HepG2 (cell line): ENCODE measurements at regions not wholly inside any gene's neighbourhood (a gene's known extent, or its start where the extent isn't known, plus 50 kb on each side); places are given as distances from the start of the nearest gene placed in this dataset.

Experiments used
- ATAC-seq: fragments of 200-7000 bp; cut with Tn5 transposase; 3 replicates; pipeline ENCODE4 v1.9.1; 2020; ENCODE audit warnings: mild to moderate bottlenecking, moderate library complexity
- BruUV-seq: library from RNA; stranded (reverse); fragments of 400-500 nt; replicated peaks from 2 replicates; lab custom pipeline; 2021; lab: Mats Ljungman, UMichigan
- CTCF ChIA-PET: fragments of 300-600 bp; formaldehyde crosslinking; extraction: SDS; loops from one replicate; lab custom pipeline; 2021; ENCODE audit warnings: low total read pairs, inconsistent platforms, low intra/inter-chr PET ratio; lab: Yijun Ruan, JAX
- POLR2A ChIA-PET: fragments of 350-600 bp; sonication (Branson Sonifier 250); formaldehyde crosslinking; loops from one replicate; lab custom pipeline; 2020; ENCODE audit warnings: antibody characterized with exemption, inconsistent platforms; lab: Yijun Ruan, JAX
- DNase-seq: peaks from one replicate; pipeline ENCODE4 v3.0.0-alpha.2; 2015; ENCODE audit warnings: low spot score
- FAIRE-seq: peaks from 3 replicates; lab custom pipeline; 2011; peaks lifted over from hg19 to GRCh38; lab: Jason Lieb, UNC
- H2AFZ ChIP-seq: one replicate; pipeline ENCODE4 v1.6.1; 2011; ENCODE audit warnings: low read length, inconsistent platforms
- H3K27ac ChIP-seq: fragments of 300-600 bp; 3 replicates; pipeline ENCODE4 v1.8.0; 2011; ENCODE audit warnings: mixed run types, mild to moderate bottlenecking, mixed read lengths, low read length, inconsistent platforms; ENCODE audit not compliant: insufficient read depth; ENCODE audit errors: extremely low read length
- H3K27me3 ChIP-seq, 2 experiments: fragments of 200-600 bp in 1 of 2; 2 replicates in 1 of 2; 3 replicates in 1 of 2; pipeline versions ENCODE4 v1.6.0 to v1.8.0; 2011; ENCODE audit warnings: low read length in 2 of 2, mild to moderate bottlenecking in 2 of 2, moderate library complexity in 2 of 2, inconsistent platforms in 1 of 2; ENCODE audit not compliant: insufficient read depth in 2 of 2, control insufficient read depth in 1 of 2
- H3K36me3 ChIP-seq, 2 experiments: fragments of 200-600 bp in 1 of 2; replicated peaks in 1 of 2; 2 replicates in 1 of 2; 3 replicates in 1 of 2; pipeline versions ENCODE4 v1.5.1 to v1.8.0; 2011; ENCODE audit warnings: low read length in 2 of 2, inconsistent platforms in 1 of 2; ENCODE audit not compliant: insufficient read depth in 2 of 2, control insufficient read depth in 1 of 2
- H3K4me1 ChIP-seq: 2 replicates; pipeline ENCODE4 v1.5.1; 2012; ENCODE audit warnings: low read length, inconsistent platforms; ENCODE audit not compliant: insufficient read depth
- H3K4me2 ChIP-seq: 2 replicates; pipeline ENCODE4 v1.6.0; 2011; ENCODE audit warnings: low read depth, low read length, inconsistent platforms
- H3K4me3 ChIP-seq, 3 experiments: fragments of 200-600 bp in 1 of 3; sonication (generic), shearing (Covaris generic) in 1 of 3; replicated peaks in 1 of 3; 2 replicates each; pipeline ENCODE4 v1.5.1; 2011 to 2016; ENCODE audit warnings: low read length in 3 of 3, inconsistent platforms in 2 of 3, low read depth in 2 of 3, mild to moderate bottlenecking in 2 of 3, control low read depth in 1 of 3, mixed read lengths in 1 of 3; ENCODE audit not compliant: insufficient read depth in 1 of 3
- H3K79me2 ChIP-seq: one replicate; pipeline ENCODE4 v1.6.1; 2011; ENCODE audit warnings: low read length, inconsistent platforms; ENCODE audit not compliant: insufficient read depth
- H3K9ac ChIP-seq: 2 replicates; pipeline ENCODE4 v1.6.0; 2011; ENCODE audit warnings: mild to moderate bottlenecking, low read depth, low read length, inconsistent platforms; ENCODE audit not compliant: insufficient read depth
- H3K9me3 ChIP-seq: 2 replicates; pipeline ENCODE4 v1.5.1; 2012; ENCODE audit warnings: mild to moderate bottlenecking, low read length
- H4K20me1 ChIP-seq: 2 replicates; pipeline ENCODE4 v1.6.0; 2011; ENCODE audit warnings: inconsistent platforms, mild to moderate bottlenecking, low read length, moderate library complexity; ENCODE audit not compliant: insufficient read depth
- CBFB ChIP-seq: sonication (generic); formaldehyde crosslinking; IDR thresholded peaks from 2 replicates; pipeline ENCODE4 v1.4.0; 2020; ENCODE audit warnings: missing genetic modification reagents
- ETV6 ChIP-seq: sonication (generic); formaldehyde crosslinking; conservative IDR thresholded peaks from 2 replicates; pipeline ENCODE4 v1.4.0; 2020; ENCODE audit warnings: missing genetic modification reagents
- GTF2F1 ChIP-seq: fragments of 150-350 bp; IDR thresholded peaks from 2 replicates; pipeline ENCODE4 v1.6.1; 2014; ENCODE audit warnings: low read length
- KDM1A ChIP-seq: IDR thresholded peaks from 2 replicates; pipeline ENCODE4 v1.6.1; 2016; ENCODE audit warnings: missing compliant biosample characterization
- KLF11 ChIP-seq: IDR thresholded peaks from 2 replicates; pipeline ENCODE4 v1.6.1; 2016; ENCODE audit warnings: missing compliant biosample characterization
- MBD4 ChIP-seq: IDR thresholded peaks from 2 replicates; pipeline ENCODE4 v1.6.1; 2012; ENCODE audit warnings: low read length, inconsistent platforms, borderline replicate concordance
- MIER2 ChIP-seq: IDR thresholded peaks from 2 replicates; pipeline ENCODE4 v1.6.1; 2016; ENCODE audit warnings: missing biosample characterization, missing genetic modification reagents
- MTF2 ChIP-seq: sonication (generic); formaldehyde crosslinking; IDR thresholded peaks from 2 replicates; pipeline ENCODE4 v1.5.0; 2020; ENCODE audit warnings: missing genetic modification reagents, borderline replicate concordance
- NFE2L1 ChIP-seq: sonication (generic); formaldehyde crosslinking; IDR thresholded peaks from 2 replicates; pipeline ENCODE4 v1.4.0; 2020; ENCODE audit warnings: missing genetic modification reagents, mild to moderate bottlenecking, borderline replicate concordance
- SPEN ChIP-seq: sonication (generic); formaldehyde crosslinking; IDR thresholded peaks from 2 replicates; pipeline ENCODE4 v1.5.1; 2020; ENCODE audit warnings: low read depth, mild to moderate bottlenecking, missing genetic modification reagents
- SRSF4 ChIP-seq: fragments of 200-400 bp; formaldehyde crosslinking; IDR thresholded peaks from one replicate; pipeline ENCODE4 v1.6.1; 2018; ENCODE audit warnings: mild to moderate bottlenecking, low read depth, low read length, moderate library complexity; ENCODE audit not compliant: poor library complexity, severe bottlenecking
- THAP11 ChIP-seq: IDR thresholded peaks from 2 replicates; pipeline ENCODE4 v1.6.1; 2016; ENCODE audit warnings: missing biosample characterization, missing genetic modification reagents
- WIZ ChIP-seq: sonication (generic); formaldehyde crosslinking; IDR thresholded peaks from 2 replicates; pipeline ENCODE4 v1.5.1; 2020; ENCODE audit warnings: mild to moderate bottlenecking, missing genetic modification reagents
- ZFP1 ChIP-seq: IDR thresholded peaks from 2 replicates; pipeline ENCODE4 v1.6.1; 2016
- ZFP82 ChIP-seq: sonication (generic); formaldehyde crosslinking; IDR thresholded peaks from 2 replicates; pipeline ENCODE4 v1.5.1; 2020; ENCODE audit warnings: mild to moderate bottlenecking, missing genetic modification reagents, borderline replicate concordance
- ZNF430 ChIP-seq: sonication (generic); formaldehyde crosslinking; IDR thresholded peaks from 2 replicates; pipeline ENCODE4 v1.9.0; 2021; ENCODE audit warnings: mild to moderate bottlenecking, missing genetic modification reagents
- ZNF761 ChIP-seq: sonication (generic); formaldehyde crosslinking; conservative IDR thresholded peaks from 2 replicates; pipeline ENCODE4 v1.4.0; 2020; ENCODE audit warnings: mild to moderate bottlenecking, missing genetic modification reagents
- ZNF776 ChIP-seq: sonication (generic); formaldehyde crosslinking; IDR thresholded peaks from 2 replicates; pipeline ENCODE4 v1.4.0; 2020; ENCODE audit warnings: mild to moderate bottlenecking, missing genetic modification reagents
- WGBS: methylation state at CpG from one replicate; pipeline ENCODE4 v1.1.6; 2017; ENCODE audit warnings: low lambda C conversion rate; 5-methylcytosine and 5-hydroxymethylcytosine counted together
- in situ Hi-C: cut with HindIII; loops from 2 replicates; pipeline ENCODE4 v1.10.0; 2017; ENCODE audit warnings: low pct_unique_long_range_greater_than_20kb; ENCODE audit not compliant: extremely low pct_ligation_motif_present
- intact Hi-C: fragments of 100-400 bp; cut with micrococcal nuclease; formaldehyde crosslinking; loops from one replicate; pipeline ENCODE4 v1.10.0; 2022; ENCODE audit not compliant: unreplicated experiment
- TF ChIP-seq, protein P1 (sequence below): sonication (generic); formaldehyde crosslinking; IDR thresholded peaks from 2 replicates; pipeline ENCODE4 v1.8.1; 2023; ENCODE audit warnings: mild to moderate bottlenecking, missing genetic modification reagents

DNA sequence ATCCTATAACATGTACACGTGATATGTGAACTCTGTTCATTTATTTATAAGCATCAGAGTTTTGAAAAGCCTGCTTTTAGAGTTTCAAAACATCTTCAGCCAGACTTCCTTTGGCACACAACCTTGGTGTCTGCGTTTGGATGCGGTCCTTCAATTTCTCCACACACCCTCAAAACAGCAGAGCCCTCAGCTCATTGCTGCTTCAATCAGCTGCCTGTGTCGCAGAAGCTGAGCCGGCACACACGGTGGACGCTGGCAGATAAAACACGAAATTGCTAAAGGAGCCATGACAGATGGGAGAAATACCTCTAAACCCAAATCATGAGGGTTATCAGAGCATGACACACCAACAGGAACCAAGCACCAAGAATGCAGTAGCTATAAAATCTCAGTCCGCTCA lies 396.4 kb upstream of the AKR1E2 start:
- Histone ChIP-seq H3K36me3 (no peaks in the 10 kb centered on the region), H3K79me2 (no peaks in the 10 kb centered on the region), H3K4me2 (no peak overlapping the region), H3K9me3 (no peaks in the 10 kb centered on the region), H3K27ac (no peak overlapping the region), H2AFZ (no peak overlapping the region), H3K4me1 (0 out of 2 replicates have a peak, but pooled peaks cover 11% of the 10 kb centered on the region), H4K20me1 (no peaks in the 10 kb centered on the region), H3K4me3 (no peak overlapping the region), H3K9ac (no peak overlapping the region), H3K27me3 (peaks cover 0 to 4% of the 10 kb centered on the region in 2 experiments; a peak in 2 of 5 replicates)
- intact Hi-C loops (no loop called here), in situ Hi-C loops (no loop called here)
- ChIA-PET POLR2A (interaction anchor here (0.6 kb wide), 1 partner anchor 917 kb away, joined by 3 read pairs; no protein-coding TSS in a partner anchor), CTCF (no interaction called here)
- DNase-seq (no peak), FAIRE-seq (no peak), ATAC-seq (no peak)
- WGBS, result 44% methylated on average over 9 of the region's 9 CpGs
- no TSS peak for BruUV-seq
- TF ChIP-seq SRSF4 (no peak), THAP11 (no peak), MTF2 (CRISPR knock-in tag) (no peak), CBFB (CRISPR knock-in tag) (no peak), NFE2L1 (CRISPR knock-in tag) (no peak), ETV6 (CRISPR knock-in tag) (no peak), WIZ (CRISPR knock-in tag) (no peak), ZNF430 (CRISPR knock-in tag) (no peak), ZFP1 (CRISPR knock-in tag) (no peak), SPEN (CRISPR knock-in tag) (no peak), MBD4 (no peak), ZFP82 (no peak), MIER2 (CRISPR knock-in tag) (no peak), KDM1A (CRISPR knock-in tag) (no peak), GTF2F1 (no peak), ZNF761 (CRISPR knock-in tag) (no peak), KLF11 (CRISPR knock-in tag) (no peak), ZNF776 (CRISPR knock-in tag) (no peak)
- TF ChIP-seq, protein P1, sequence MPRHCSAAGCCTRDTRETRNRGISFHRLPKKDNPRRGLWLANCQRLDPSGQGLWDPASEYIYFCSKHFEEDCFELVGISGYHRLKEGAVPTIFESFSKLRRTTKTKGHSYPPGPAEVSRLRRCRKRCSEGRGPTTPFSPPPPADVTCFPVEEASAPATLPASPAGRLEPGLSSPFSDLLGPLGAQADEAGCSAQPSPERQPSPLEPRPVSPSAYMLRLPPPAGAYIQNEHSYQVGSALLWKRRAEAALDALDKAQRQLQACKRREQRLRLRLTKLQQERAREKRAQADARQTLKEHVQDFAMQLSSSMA, result no peak
